HG02970 (cell line): ENCODE measurements at regions not wholly inside any gene's neighbourhood (a gene's known extent, or its start where the extent isn't known, plus 50 kb on each side); places are given as distances from the start of the nearest gene placed in this dataset.
"Not testable (repeated sequence)": the region's sequence is repeated elsewhere in the genome, so short reads cannot be mapped to it uniquely, and the experiment has no call there.

Experiments used
- ATAC-seq: cut with Tn5 transposase; IDR thresholded peaks from one replicate; pipeline ENCODE4 v1.9.1; 2021; ENCODE audit warnings: mild to moderate bottlenecking, moderate library complexity, moderate number of reproducible peaks; ENCODE audit not compliant: unreplicated experiment, low FRiP score

DNA sequence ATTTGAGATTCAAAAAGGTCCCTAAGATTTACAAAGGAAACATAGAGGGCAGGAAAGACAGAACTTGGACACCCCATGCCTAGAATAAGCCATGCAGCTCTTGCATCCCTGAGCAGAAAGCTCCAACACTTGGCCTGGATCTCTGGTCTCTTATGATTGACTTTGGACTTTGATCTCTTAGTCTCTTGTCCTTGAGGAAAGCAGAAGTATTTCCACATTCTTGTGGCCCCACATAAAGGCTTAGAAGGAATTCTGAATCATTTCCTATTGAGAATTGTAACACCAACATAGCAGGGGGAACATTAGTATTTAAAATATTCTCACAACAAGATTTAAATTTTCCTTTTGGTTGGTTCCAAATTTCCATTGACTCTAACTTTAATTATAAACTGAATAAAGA lies 283.7 kb upstream of the PRKD1 start:
- no peak for ATAC-seq

DNA sequence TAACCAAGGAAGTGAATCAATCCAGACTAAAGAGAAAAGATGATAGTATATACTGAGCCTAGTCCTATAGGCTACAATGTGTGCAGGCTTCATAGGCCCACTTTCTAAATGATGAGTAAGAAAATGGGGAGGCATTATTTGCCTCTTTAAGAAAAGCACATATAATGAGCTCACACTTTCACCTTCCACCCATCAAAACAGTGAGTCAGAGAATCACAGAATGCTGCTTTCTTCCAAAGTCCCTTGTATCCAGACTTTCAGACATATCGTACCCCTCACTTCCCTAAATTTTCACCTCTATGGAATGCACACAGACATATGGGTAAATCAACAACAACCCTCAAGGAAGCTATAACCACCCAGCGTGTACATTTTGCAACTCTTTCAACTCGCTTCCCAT lies 286.4 kb upstream of the PRKD1 start:
- ATAC-seq, result no peak

DNA sequence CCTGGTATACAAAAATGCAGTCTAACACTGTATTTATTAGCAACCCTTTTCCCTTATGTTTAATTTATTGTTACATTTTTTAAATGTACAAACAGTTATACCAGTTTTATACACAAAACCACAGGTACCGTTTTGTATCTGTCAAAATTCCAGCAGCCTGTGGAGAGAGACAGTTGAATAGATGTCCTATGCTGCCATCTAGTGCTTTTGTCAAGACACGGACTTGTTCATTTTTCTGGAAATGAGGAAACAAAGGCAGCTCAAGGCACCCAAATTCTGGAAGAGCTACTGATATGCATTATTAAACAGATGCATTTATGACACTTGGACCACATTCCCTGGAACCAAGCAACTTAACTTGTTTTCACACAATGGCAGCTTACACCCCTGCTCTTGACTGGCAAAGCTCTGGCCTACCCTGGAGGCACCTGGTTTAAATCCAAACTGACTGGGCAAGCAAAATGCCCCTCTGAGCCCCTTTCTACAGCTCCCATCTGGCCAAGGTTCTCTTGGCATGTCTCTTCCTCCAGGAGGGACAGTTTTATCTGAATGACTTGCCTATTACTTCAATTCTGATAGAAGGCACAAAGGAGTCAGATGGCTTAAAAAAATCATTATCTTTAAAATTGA lies 286.9 kb upstream of the PRKD1 start:
- no peak for ATAC-seq

DNA sequence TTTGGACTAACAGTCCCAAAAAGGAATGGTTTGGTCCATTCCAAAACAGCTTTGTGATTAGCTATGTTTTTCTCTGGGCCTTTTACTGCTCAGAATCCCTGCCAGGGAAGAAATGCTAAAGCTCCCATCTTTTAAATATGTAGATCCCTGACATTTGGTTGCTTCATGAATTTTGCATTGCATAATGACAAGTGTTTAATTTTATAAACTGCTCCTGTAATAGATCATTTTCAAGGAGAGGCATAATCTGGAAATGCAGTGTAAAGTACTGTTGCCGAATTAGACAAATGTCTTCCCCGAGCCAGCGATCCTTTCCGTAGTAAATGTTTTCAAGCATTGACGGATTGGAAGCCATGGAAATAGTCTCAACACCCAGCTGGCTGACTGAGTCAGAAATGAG lies 291.3 kb upstream of the PRKD1 start:
- no peak for ATAC-seq

DNA sequence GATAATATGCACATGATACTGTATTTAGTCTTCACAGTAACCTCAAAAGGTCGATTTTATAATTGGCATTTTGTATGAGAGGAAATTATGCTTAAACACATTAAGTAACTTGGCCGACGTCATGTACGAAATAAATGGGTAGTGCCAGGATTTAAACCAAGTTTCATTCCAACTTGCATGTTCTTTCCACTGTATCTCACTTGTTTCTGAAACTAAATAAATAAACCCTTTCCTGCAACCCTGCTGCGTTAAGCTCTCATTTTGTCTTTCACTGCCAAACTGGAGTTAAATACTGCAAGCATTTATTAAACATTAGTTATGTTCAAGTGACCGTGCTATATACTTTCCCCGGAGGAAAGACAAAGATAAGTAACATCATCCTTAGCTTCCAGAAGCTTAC lies 293.9 kb upstream of the PRKD1 start:
- no peak for ATAC-seq

DNA sequence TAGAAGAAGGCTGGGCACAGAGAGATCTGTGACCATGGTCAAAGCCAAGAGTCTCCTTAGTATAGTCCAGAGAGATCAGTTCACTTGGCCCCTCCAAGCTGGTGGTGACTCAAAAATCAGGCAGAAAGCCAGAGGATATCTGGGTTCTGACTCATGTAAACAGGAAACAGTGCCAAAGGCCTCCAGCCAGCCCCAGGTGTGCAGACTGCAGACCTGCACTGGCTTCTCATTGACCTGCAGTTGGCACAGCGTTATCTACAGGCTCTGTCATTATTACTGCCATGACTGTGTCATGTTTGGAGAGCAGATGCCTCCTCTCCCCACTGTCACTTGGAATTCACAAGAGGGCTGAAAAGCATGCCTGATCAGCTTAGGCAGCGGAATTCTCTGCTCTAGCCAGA lies 295.7 kb upstream of the PRKD1 start:
- no peak for ATAC-seq

DNA sequence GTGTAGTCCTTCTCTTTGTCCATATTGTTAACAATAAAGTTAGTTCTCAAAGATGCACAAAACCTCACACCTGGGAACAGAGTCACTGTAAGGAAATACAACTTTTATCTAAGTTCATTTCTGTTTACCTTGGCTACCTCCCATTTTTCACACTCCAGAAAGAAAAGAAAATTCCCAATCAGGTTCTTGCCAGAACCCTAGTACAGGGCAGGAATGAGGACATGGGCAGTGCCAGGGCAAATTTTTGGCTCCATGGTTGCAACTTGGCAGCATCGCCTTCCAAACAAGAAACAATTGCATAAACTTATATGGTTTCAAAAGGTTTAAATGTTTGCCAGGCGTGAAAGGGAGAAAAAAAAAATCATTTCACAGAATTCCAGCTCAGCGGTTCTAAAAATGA lies 296.3 kb upstream of the PRKD1 start:
- no peak for ATAC-seq

DNA sequence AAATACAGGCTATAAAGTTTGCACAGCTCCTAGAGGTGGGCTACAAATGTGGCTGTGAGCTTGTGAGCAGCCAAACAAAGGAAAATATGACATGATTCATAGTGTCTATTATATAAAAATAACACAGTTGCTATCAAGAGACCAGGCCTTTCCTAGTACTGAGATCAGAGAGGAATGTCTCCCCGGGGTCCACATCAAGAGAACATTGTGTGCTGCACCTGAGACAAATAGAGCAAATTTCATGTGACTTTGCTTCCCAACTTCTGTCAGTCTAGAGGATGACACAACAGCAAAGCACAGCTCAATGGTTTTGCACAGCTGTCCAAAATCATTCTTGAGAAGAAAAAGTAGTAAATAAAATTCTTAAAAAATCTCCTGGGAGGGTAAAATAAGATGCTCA lies 297.5 kb upstream of the PRKD1 start:
- ATAC-seq, result no peak

DNA sequence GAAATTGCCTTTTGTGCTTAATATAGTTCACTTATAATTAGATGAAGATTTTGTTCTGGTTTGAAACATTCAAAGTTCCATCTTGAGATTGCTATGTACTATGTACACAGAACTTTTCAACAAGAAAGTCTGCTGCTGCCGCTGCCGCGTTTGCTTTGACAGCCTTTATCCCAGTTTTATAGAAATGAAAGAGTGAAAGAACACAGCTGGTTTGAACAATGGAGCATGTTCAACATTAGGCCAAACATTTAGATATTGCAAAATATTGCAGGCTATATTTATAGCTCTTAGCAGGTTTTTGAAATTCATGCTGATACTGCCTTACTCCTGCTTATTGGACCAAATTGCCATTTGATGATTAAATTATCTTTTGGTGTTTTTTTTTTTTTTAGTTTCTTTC lies 299.8 kb upstream of the PRKD1 start:
- ATAC-seq, result no peak

DNA sequence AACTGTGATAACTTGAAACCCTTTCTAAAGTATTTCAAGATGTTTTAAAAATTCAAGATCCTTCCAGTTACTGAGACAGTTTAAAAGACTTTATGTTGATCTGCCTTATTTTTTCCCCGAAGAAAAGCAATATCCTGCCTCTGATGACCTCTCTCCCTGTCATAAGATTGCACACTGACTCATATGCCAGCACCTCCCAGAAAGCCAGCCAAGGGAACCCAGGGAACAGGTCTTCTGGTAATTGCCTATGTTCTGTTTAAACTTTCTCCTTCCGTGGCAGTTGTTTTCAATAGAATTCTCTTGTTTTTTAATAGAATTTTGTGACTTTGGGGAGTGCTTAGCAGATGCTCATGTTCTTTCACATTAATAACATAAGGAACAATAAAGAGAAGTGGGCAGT lies 300.2 kb upstream of the PRKD1 start:
- no peak for ATAC-seq

DNA sequence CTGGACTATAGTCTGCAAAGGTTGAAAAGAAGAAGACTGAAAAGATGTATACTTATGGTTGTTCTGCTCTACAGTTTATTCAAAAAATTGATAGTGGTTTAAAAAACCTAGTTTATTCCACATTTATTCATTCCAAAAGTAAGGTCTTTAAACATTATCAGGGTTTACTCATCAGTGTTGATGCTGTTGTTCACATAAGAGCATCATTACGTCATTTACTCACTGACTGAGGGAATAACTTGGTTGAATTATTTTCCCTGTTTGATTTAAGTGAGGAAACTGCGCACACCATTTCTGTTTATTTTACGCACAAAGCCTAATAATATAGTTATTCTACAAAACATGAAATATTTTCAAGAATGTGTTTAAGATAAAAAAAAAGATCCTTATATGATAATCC lies 303.1 kb upstream of the PRKD1 start:
- ATAC-seq, result no peak

DNA sequence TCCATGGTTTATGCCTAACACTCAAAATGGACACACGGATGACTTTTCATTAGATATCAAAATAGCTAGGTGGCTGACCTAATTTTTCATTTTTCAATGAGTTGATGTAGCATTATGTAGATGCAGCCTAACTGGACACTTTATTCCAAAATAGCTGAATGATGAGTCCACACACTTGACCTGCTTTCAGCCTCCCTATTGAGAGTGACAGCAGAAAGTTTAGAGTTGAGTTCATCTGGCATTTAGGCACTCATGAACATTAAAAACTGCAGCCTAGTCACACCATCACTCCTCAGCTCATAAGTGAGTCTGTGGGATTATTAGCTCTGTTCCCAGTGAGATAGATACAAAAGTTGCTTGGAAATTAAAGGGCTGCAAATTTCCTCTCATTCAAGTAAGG lies 307.3 kb upstream of the PRKD1 start:
- no peak for ATAC-seq

DNA sequence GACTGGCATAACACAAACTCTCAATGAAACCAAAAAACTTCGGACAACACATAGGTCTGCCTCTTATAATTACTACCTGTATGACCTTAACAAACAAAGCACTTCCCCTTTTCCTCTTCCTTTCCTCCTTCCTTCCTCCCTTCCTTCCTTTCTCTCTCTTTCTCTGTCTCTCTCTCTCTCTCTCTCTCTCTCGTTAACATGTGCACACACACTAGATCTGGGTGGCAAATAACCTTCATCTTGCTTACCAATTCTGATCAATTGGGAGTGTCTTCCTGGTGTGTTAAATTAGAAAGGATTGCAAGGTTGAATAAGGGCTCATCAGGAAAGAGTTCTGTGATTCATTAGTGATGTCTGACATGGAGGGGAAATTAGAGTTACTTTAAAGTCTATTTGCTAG lies 307.8 kb upstream of the PRKD1 start:
- no peak for ATAC-seq

DNA sequence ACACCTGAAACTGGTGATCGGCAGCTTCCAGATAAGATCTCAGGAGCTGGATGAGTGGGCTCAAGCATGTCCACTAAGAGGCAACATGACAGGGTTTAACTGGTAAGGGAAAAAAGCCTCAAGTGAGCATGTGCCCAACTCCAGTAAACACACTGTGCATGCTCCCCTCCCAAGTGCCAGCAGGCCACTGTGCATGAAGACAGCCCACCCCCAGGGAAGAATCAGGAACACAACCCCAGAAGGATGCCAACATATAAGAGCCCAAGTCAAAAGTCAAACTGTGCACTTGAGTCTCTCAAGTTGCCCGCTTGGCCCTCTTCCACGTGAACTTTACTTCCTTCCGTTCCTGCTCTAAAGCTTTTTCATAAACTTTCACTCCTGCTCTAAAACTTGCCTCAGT lies 311.3 kb upstream of the PRKD1 start:
- ATAC-seq, result no peak

DNA sequence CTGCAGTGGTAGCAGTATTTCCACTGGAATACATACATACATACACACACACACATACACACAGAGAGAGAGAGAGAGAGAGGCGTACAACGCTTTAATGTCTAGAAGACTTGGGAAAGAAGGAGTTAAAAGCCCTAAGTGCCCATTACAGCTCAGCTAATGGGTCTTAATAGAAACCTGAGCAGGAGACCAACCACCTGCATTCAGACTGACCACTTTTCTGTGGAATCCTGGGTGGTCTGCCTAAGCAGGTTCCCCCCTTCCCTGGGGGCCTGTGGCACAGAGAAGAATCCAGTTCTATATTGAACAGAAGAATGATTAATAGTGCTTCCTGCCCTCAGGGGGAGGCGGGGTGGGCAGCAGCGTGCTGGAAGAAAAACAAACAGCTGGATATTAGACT lies 312.4 kb upstream of the PRKD1 start:
- ATAC-seq, result no peak

DNA sequence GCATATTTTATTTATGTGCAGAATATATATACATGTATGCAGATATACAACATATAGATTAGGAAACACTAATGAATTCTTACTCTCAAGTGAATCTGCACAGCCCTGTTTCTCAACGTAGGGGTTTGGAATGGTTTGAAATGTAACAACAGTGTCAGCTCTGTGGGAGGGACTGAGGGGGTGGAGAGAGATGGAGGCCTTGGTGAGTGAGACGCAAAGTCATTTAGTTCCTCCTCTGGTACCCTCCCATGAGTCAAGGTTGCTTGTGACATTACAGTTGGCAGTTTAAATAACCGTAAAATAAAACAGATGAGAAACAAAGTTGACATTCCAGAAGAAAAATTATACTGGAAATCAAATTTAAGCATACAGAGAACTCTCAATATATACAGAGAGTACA lies 313.0 kb upstream of the PRKD1 start:
- ATAC-seq, result no peak

DNA sequence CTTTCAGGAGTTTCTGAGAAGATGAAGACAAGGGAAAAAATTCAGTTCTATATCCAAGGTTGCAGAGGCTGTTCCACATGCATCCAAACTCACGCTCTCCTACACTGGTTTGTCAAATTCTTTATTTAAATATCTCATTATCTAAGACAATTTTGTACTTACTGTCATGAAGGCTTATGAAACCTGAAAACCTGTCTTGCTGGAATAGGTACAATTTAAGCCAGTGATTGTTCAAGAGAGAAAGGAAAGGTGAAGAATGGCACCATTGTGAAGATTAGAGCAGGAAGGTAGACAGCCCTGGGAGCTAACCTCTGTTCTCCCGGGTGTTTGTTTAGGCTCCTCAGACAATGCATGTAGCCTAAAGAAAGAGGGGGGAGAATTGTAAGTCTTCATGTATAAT lies 315.1 kb upstream of the PRKD1 start:
- no peak for ATAC-seq

DNA sequence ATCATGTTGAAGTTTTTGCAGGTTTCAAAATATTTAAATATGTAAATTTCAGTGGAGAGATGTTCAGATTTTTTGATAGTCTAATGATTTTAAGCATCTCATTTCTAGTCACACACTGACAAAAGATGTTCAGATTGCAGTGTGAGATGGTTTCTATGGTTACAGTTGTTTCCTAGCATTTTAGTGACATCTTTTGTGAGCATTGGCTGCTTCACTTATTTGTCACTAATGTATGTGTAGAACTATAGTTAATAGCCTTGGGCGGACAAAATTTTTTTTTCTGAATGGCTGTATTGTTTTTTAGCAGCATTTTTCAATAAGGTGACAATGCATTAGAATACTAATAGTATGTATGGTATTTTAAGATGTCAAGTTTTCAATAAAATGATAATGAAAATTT lies 315.6 kb upstream of the PRKD1 start:
- ATAC-seq, result no peak

DNA sequence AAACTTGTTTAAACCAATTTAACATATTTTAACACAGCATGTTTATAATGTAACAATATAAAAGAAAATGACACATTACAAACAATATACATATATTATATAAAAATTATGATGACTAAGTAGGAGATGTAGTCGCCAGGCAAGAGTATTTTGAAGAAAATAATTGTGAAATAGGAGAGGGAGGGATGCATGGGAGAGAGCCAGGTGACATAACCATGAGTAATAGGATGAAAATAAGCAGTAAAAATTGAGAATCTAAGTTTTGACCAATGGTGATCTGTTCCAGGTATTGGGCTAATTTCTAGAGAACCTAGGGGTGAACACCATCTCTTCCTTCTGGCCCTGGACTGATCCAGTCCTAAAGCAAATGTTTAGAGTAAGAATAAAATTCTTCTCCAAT lies 315.2 kb upstream of the G2E3 start:
- ATAC-seq, result no peak

DNA sequence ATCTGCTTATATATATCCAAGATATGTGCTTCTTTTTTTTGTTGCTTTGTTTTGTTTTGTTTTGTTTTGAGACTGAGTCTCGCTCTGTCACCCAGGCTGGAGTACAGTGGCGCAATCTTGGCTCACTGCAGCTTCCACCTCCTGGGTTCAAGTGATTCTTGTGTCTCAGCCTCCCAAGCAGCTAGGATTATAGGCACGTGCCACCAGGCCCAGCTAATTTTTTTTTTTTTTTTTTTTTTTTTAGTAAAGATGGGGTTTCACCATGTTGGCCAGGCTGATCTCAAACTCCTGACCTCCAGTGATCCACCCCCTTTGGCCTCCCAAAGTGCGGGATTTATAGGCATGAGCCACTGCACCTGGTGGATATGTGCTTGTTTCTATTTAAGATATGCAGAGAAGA lies 314.6 kb upstream of the G2E3 start:
- ATAC-seq, result not testable (repeated sequence)

DNA sequence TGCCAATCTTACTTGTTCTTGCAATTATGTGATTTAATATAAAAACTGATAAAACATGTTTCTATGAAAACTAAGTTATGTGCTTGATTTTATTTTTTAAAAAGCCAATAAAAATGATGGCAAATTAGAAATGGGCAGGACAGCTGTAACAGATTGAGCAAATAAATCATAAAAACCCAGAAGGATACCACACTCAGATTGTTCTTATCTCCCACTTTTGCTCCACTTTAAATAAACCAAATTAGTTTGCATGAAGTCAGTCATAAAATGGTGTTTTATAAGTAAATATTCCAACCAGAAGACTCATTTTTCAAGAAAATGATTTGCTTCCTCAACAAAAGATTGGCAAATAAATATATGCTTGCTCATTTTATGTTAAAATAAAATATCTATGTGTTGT lies 307.9 kb upstream of the G2E3 start:
- no peak for ATAC-seq

DNA sequence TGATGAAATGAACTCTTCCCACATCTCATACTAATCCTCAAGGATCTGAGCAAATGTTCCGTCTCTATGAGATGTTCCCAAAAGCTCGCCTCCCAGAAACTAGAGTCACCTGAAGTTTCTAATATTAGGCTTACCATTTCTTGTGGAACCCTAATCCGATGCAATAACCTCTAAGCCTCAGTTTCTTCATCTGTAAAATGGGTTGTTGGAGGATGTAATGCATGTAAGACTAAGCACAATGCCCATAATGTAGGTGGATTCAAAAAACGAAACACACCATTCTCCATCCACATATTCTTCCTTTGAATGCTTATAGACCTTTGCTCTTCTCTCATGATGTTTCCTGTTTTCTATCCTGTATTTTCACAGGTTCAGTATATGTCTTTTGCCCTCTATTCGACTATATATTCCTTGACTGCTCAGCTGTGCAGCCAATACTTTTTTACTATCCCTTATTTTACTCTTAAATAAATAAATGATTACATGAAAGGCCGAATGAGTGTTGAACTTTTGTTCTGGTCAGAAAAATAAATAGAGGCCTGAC lies 307.3 kb upstream of the G2E3 start:
- no peak for ATAC-seq

DNA sequence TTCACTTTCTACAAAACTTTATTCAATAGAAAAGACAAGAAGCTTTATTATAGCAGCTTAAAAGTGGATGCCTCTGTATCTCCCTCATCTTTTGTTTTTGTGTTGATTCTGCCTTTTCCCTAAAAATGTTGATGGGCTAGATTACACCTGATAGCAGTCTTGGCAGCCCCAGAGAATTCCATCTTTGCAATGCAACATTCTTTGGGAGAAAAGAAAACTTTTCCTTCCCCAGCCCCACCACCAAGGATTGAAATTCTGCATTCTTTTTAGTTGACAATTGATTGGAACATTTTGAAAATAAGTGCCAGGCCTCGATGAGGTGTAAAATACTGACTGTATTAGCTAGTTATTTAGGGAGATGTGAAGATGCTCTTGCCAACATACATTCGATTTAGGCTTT lies 306.8 kb upstream of the G2E3 start:
- ATAC-seq, result no peak
